BJ (cell line): ENCODE measurements at regions not wholly inside any gene's neighbourhood (a gene's known extent, or its start where the extent isn't known, plus 50 kb on each side); places are given as distances from the start of the nearest gene placed in this dataset.

ENCODE experiments used
- CTCF ChIA-PET: fragments of 350-600 bp; formaldehyde crosslinking; extraction: SDS; loops from one replicate; lab custom pipeline; 2021; ENCODE audit warnings: antibody characterized with exemption, inconsistent platforms; lab: Yijun Ruan, JAX
- POLR2A ChIA-PET: fragments of 300-600 bp; sonication (Branson Sonifier 250); formaldehyde crosslinking; extraction: SDS; loops from one replicate; lab custom pipeline; 2021; ENCODE audit warnings: antibody characterized with exemption; lab: Charles Lee
- DNase-seq: peaks from one replicate; pipeline ENCODE4 v3.0.0-alpha.2; 2011; ENCODE audit warnings: low read depth
- H3K27me3 ChIP-seq: 2 replicates; pipeline ENCODE4 v1.6.0; 2011; ENCODE audit warnings: low read length; ENCODE audit not compliant: control insufficient read depth, insufficient read depth
- H3K36me3 ChIP-seq: 2 replicates; pipeline ENCODE4 v1.5.1; 2011; ENCODE audit warnings: low read length; ENCODE audit not compliant: control insufficient read depth, insufficient read depth
- H3K4me3 ChIP-seq: 2 replicates; pipeline ENCODE4 v1.5.1; 2011; ENCODE audit warnings: low read depth, mild to moderate bottlenecking, control low read depth, low read length
- CTCF ChIP-seq: IDR thresholded peaks from 2 replicates; pipeline ENCODE4 v1.5.1; 2011; ENCODE audit warnings: low read depth, mild to moderate bottlenecking, control low read depth, inconsistent platforms, low read length, moderate library complexity; ENCODE audit not compliant: insufficient read depth

DNA sequence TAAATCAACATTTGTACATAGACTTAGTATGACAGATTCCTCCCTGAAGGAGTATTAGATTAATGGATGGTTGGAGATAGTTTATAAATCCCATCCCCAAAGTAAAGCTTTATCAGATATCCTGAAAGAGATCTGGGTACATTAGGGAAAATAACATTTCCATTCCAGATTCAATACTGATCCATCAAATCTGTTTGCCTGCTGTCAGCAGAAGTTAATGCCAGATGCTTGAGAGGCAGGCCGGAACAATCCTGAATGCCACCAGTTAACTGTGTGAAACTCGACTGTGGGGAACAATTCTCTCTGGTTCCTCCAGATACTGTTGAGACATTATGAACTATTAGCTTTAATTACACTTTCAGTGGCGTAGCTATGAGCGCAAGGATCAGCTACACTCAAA lies 1166.8 kb downstream of the MAT2B start:
- TF ChIP-seq CTCF, result no peak
- no peak for DNase-seq
- H3K27me3 ChIP-seq, result no peaks in the 10 kb centered on the region
- POLR2A ChIA-PET, result no interaction called here
- CTCF ChIA-PET, result no interaction called here
- H3K36me3 ChIP-seq, result no peaks in the 10 kb centered on the region
- H3K4me3 ChIP-seq, result no peak overlapping the region

DNA sequence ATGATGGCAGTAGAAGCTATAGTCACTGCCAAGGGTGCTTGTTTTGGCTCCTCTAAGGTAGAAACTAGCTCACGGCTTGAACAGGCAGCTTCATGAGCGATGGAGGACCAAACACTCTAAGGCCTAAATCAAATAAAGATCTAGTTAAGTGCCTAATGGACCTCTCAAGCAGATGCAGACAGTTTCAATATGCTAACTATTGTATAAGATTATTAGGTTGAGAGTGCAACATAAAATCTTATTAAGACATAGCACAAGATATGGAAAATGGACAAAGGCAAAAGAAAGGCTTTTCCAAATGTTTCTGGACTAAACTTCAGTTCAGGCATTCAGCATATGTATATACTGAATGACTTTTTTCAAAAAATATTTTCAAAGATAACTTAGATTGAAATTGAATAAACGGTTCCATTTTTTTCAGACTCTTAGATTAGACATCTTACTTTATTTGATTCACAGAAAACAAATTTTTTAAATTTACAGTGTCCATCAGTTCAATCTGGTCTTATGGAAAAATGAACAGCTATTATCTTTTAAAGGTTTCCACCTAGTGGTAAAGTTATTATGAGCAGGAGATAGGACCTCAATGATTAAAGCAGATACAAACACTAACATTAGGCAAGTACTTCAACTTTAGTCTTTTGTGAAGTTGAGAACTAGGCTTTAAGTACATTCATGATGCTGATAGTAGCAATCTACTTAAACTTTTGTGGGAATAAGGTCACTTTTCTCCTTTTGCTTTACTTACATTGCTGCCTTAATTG lies 1167.7 kb downstream of the MAT2B start:
- DNase-seq, result no peak
- POLR2A ChIA-PET, result no interaction called here
- CTCF ChIA-PET, result no interaction called here
- Histone ChIP-seq H3K4me3 (no peak overlapping the region), H3K27me3 (no peaks in the 10 kb centered on the region), H3K36me3 (no peaks in the 10 kb centered on the region)
- TF ChIP-seq CTCF, result no peak

- Histone ChIP-seq H3K4me3 (no peak overlapping the region), H3K36me3 (no peaks in the 10 kb centered on the region), H3K27me3 (no peaks in the 10 kb centered on the region)
- CTCF ChIA-PET, result no interaction called here
- DNase-seq, result no peak
- POLR2A ChIA-PET, result no interaction called here
- TF ChIP-seq CTCF, result no peak
These were observed 1174.0 kb downstream of the MAT2B start for GRCh38 chr5:164679461-164679860.

- no peak for DNase-seq
- TF ChIP-seq CTCF, result no peak
- H3K36me3 ChIP-seq, result no peaks in the 10 kb centered on the region
- CTCF ChIA-PET, result no interaction called here
- no peak overlapping the region for H3K4me3 ChIP-seq
- H3K27me3 ChIP-seq, result no peaks in the 10 kb centered on the region
- POLR2A ChIA-PET, result no interaction called here
These were observed 1174.8 kb downstream of the MAT2B start for GRCh38 chr5:164680216-164680615.

DNA sequence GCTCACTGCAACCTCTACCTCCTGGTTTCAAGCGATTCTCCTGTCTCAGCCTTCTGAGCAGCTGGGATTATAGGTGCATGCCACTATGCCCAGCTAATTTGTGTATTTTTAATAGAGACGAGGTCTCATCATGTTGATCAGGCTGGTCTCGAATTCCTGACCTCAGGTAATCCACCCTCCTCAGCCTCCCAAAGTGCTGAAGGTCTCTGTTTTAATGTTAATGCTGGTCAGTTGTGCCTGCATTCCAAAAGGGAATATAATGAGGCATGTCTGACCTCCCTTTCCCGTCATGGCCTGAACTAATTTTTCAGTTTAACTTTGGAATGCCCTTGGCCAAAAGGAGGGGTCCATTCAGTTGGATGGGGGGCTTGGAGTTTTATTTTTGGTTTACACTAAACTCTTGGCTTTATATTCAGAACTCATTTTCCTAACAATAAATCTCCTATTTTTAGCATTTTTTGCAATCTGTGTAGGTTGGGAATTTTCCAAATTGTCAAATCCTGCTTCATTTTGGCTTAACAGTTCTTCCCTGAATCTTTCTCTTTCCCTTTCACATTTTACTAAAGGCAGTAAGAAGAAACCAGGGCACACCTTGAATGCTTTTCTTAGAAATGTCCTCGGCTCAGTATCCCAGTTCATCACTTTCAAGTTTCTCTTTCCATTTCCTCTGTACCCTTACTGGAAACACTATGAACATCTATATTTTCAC lies 1175.5 kb downstream of the MAT2B start:
- ChIA-PET POLR2A (no interaction called here), CTCF (no interaction called here)
- no peak for DNase-seq
- TF ChIP-seq CTCF, result no peak
- H3K27me3 ChIP-seq, result no peaks in the 10 kb centered on the region
- H3K4me3 ChIP-seq, result no peak overlapping the region
- no peaks in the 10 kb centered on the region for H3K36me3 ChIP-seq
